NCI-H1436 treated with DMSO at 0.1 percent for 48 hours (cell line): ENCODE measurements at regions not wholly inside any gene's neighbourhood (a gene's known extent, or its start where the extent isn't known, plus 50 kb on each side); places are given as distances from the start of the nearest gene placed in this dataset.
A peak's percentile ranks its signal among the peaks of the same experiment; 100 is the strongest.

Source experiments
- DNase-seq: peaks from one replicate; lab custom pipeline; 2025; lab: John Stamatoyannopoulos, UW

GRCh38 chr1:216919060-216919970 lies 196.1 kb upstream of the ESRRG start:
- DNase-seq: no peak

GRCh38 chr1:216916890-216917438 lies 193.7 kb upstream of the ESRRG start:
- DNase-seq: no peak

GRCh38 chr1:216914974-216915373 lies 191.7 kb upstream of the ESRRG start:
- no peak for DNase-seq

GRCh38 chr1:216913976-216914375 lies 190.7 kb upstream of the ESRRG start:
- DNase-seq: no peak

- no peak for DNase-seq
Measured at GRCh38 chr1:216910081-216910840, 187.0 kb upstream of the ESRRG start.

GRCh38 chr1:216908126-216908525 lies 184.9 kb upstream of the ESRRG start:
- DNase-seq: no peak

- no peak for DNase-seq
Measured at GRCh38 chr1:216907100-216907499, 183.9 kb upstream of the ESRRG start.

- no peak for DNase-seq
Measured at GRCh38 chr1:216905781-216906180, 182.6 kb upstream of the ESRRG start.

GRCh38 chr1:216905137-216905536 lies 181.9 kb upstream of the ESRRG start:
- no peak for DNase-seq

- no peak for DNase-seq
Measured at GRCh38 chr1:216904471-216904870, 181.2 kb upstream of the ESRRG start.

- no peak for DNase-seq
Measured at GRCh38 chr1:216903382-216903740, 180.1 kb upstream of the ESRRG start.

- no peak for DNase-seq
Measured at GRCh38 chr1:216902669-216903381, 179.6 kb upstream of the ESRRG start.

- no peak for DNase-seq
Measured at GRCh38 chr1:216900116-216900620, 176.9 kb upstream of the ESRRG start.

- DNase-seq: no peak
Measured at GRCh38 chr1:216898801-216899200, 175.6 kb upstream of the ESRRG start.

- DNase-seq: peak; percentile 52
Measured at GRCh38 chr1:216896146-216896545, 172.9 kb upstream of the ESRRG start.

- no peak for DNase-seq
Measured at GRCh38 chr1:216894494-216894893, 171.3 kb upstream of the ESRRG start.

GRCh38 chr1:216892581-216893160 lies 169.4 kb upstream of the ESRRG start:
- DNase-seq: no peak

- DNase-seq: no peak
Measured at GRCh38 chr1:216890871-216891270, 167.6 kb upstream of the ESRRG start.

- no peak for DNase-seq
Measured at GRCh38 chr1:216888731-216889130, 165.5 kb upstream of the ESRRG start.

GRCh38 chr1:216887032-216887431 lies 163.8 kb upstream of the ESRRG start:
- no peak for DNase-seq

GRCh38 chr1:216884614-216885229 lies 161.5 kb upstream of the ESRRG start:
- DNase-seq: no peak
